ENCODE measurements at regions not wholly inside any gene's neighbourhood (a gene's known extent, or its start where the extent isn't known, plus 50 kb on each side); places are given as distances from the start of the nearest gene placed in this dataset.
A peak's percentile ranks its signal among the peaks of the same experiment; 100 is the strongest.

GRCh38 chr6:100176951-100177710 lies 183.1 kb upstream of the MCHR2 start:
- peak; percentile 19 for DNase-seq (ENCODE audit: low read depth)

- peak; percentile 81 for DNase-seq (ENCODE audit: low read depth)
Observed at GRCh38 chr6:100176311-100176950, 182.4 kb upstream of the MCHR2 start.

- peak; percentile 99 for DNase-seq (ENCODE audit: low read depth)
Observed at GRCh38 chr6:100175814-100176310, 181.8 kb upstream of the MCHR2 start.

GRCh38 chr6:100173211-100173610 lies 179.2 kb upstream of the MCHR2 start:
- no peak for DNase-seq (ENCODE audit: low read depth)

- no peak for DNase-seq (ENCODE audit: low read depth)
Observed at GRCh38 chr6:100172322-100172713, 178.3 kb upstream of the MCHR2 start.

- DNase-seq (ENCODE audit: low read depth): peak; percentile 79
Observed at GRCh38 chr6:100171533-100172321, 177.7 kb upstream of the MCHR2 start.

- no peak for DNase-seq (ENCODE audit: low read depth)
Observed at GRCh38 chr6:100168148-100168547, 174.1 kb upstream of the MCHR2 start.

GRCh38 chr6:100167585-100167984 lies 173.6 kb upstream of the MCHR2 start:
- DNase-seq (ENCODE audit: low read depth): no peak

- peak; percentile 40 for DNase-seq (ENCODE audit: low read depth)
Observed at GRCh38 chr6:100166956-100167355, 172.9 kb upstream of the MCHR2 start.

GRCh38 chr6:100165442-100165841 lies 171.4 kb upstream of the MCHR2 start:
- DNase-seq (ENCODE audit: low read depth): no peak

GRCh38 chr6:100163035-100163434 lies 169.0 kb upstream of the MCHR2 start:
- DNase-seq (ENCODE audit: low read depth): no peak

- no peak for DNase-seq (ENCODE audit: low read depth)
Observed at GRCh38 chr6:100161782-100162365, 167.9 kb upstream of the MCHR2 start.

- no peak for DNase-seq (ENCODE audit: low read depth)
Observed at GRCh38 chr6:100160930-100161329, 166.9 kb upstream of the MCHR2 start.

- DNase-seq (ENCODE audit: low read depth): no peak
Observed at GRCh38 chr6:100155141-100155540, 161.1 kb upstream of the MCHR2 start.

- DNase-seq (ENCODE audit: low read depth): no peak
Observed at GRCh38 chr6:100153636-100154275, 159.7 kb upstream of the MCHR2 start.

- no peak for DNase-seq (ENCODE audit: low read depth)
Observed at GRCh38 chr6:100152201-100152600, 158.2 kb upstream of the MCHR2 start.

- no peak for DNase-seq (ENCODE audit: low read depth)
Observed at GRCh38 chr6:100144991-100145390, 151.0 kb upstream of the MCHR2 start.

GRCh38 chr6:100138346-100139022 lies 144.5 kb upstream of the MCHR2 start:
- no peak for DNase-seq (ENCODE audit: low read depth)

- DNase-seq (ENCODE audit: low read depth): no peak
Observed at GRCh38 chr6:100137759-100138158, 143.7 kb upstream of the MCHR2 start.

- no peak for DNase-seq (ENCODE audit: low read depth)
Observed at GRCh38 chr6:100136590-100136989, 142.6 kb upstream of the MCHR2 start.

- no peak for DNase-seq (ENCODE audit: low read depth)
Observed at GRCh38 chr6:100135977-100136376, 142.0 kb upstream of the MCHR2 start.

Measured in EH (cell line).